ENCODE measurements at regions not wholly inside any gene's neighbourhood (a gene's known extent, or its start where the extent isn't known, plus 50 kb on each side); places are given as distances from the start of the nearest gene placed in this dataset.

DNA sequence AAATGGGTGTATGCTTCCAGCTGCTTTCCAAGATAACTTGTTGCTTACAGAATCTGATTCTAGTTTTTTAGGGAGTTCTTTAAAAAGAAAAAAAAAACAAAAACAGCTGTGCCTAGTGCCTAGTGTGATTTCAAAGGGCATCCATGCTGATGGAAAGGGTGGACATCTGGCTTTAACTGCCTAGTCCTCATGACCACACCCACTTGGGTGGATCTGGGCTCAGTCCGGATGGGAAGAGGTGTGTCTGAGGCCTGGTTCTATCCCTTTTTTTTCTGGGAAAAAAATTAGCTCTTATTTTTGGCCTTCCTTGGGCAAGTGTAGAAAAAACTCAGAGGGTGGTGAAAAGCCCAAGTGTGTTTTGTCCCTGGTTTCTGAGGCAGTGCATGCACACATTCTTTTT is 132.3 kb upstream of the CDH11 start:
- no peak for TF ChIP-seq JUND (IDR thresholded peaks at IDR 0.05)
- TF ChIP-seq, protein P1, sequence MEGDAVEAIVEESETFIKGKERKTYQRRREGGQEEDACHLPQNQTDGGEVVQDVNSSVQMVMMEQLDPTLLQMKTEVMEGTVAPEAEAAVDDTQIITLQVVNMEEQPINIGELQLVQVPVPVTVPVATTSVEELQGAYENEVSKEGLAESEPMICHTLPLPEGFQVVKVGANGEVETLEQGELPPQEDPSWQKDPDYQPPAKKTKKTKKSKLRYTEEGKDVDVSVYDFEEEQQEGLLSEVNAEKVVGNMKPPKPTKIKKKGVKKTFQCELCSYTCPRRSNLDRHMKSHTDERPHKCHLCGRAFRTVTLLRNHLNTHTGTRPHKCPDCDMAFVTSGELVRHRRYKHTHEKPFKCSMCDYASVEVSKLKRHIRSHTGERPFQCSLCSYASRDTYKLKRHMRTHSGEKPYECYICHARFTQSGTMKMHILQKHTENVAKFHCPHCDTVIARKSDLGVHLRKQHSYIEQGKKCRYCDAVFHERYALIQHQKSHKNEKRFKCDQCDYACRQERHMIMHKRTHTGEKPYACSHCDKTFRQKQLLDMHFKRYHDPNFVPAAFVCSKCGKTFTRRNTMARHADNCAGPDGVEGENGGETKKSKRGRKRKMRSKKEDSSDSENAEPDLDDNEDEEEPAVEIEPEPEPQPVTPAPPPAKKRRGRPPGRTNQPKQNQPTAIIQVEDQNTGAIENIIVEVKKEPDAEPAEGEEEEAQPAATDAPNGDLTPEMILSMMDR (IDR thresholded peaks at IDR 0.05 in 2 of 3, conservative IDR thresholded peaks at IDR 0.05 in 1 of 3; ENCODE audit: borderline replicate concordance in 1 of 3, insufficient read depth in 1 of 3, low read depth in 2 of 3, low read length in 2 of 3), result no peak
- TF ChIP-seq ELF1 (IDR thresholded peaks at IDR 0.05; ENCODE audit: borderline replicate concordance, low read depth), result no peak
- TF ChIP-seq YY1 (IDR thresholded peaks at IDR 0.05; ENCODE audit: extremely low read depth, insufficient replicate concordance, low read depth, low read length), result no peak
- TF ChIP-seq POLR2A (IDR thresholded peaks at IDR 0.05; ENCODE audit: borderline replicate concordance, extremely low read depth, insufficient read depth, insufficient read length), result no peak
- no peak for TF ChIP-seq RAD21 (IDR thresholded peaks at IDR 0.05; ENCODE audit: low read depth)
- no peak for TF ChIP-seq POLR2AphosphoS5 (IDR thresholded peaks at IDR 0.05; ENCODE audit: low read depth, low read length)
- no peak for TF ChIP-seq CEBPB (IDR thresholded peaks at IDR 0.05; ENCODE audit: low read depth)
- TF ChIP-seq EGR1 (IDR thresholded peaks at IDR 0.05; ENCODE audit: low read depth), result no peak
- TF ChIP-seq EZH2phosphoT487 (IDR thresholded peaks at IDR 0.05; ENCODE audit: borderline replicate concordance), result no peak
